GM12874 (cell line): ENCODE measurements at regions not wholly inside any gene's neighbourhood (a gene's known extent, or its start where the extent isn't known, plus 50 kb on each side); places are given as distances from the start of the nearest gene placed in this dataset.

Experiments
- TF ChIP-seq, protein P1 (sequence below): IDR thresholded peaks from 2 replicates; pipeline ENCODE4 v1.5.1; 2011; ENCODE audit warnings: low read depth, mild to moderate bottlenecking, control low read depth, low read length, moderate library complexity; ENCODE audit not compliant: insufficient read depth

DNA sequence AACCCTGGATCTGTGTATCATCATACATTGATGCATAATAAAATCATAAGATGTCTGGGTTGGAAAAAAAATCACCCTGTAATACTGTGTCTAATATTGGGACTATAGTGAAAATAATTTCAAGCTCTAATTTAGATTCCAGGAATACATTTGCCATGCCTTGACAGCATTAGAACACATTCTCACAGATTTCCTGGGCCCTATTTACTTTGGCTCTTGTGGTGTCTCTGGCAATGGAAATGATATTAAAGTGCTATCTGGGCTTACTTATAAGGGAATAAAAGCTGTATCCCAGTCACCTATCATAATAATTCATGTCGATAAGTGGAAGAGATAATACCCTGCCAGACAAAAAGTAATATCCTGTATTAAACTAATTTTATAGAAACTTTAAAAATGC is 472.0 kb downstream of the ZPLD1 start:
- TF ChIP-seq, protein P1, sequence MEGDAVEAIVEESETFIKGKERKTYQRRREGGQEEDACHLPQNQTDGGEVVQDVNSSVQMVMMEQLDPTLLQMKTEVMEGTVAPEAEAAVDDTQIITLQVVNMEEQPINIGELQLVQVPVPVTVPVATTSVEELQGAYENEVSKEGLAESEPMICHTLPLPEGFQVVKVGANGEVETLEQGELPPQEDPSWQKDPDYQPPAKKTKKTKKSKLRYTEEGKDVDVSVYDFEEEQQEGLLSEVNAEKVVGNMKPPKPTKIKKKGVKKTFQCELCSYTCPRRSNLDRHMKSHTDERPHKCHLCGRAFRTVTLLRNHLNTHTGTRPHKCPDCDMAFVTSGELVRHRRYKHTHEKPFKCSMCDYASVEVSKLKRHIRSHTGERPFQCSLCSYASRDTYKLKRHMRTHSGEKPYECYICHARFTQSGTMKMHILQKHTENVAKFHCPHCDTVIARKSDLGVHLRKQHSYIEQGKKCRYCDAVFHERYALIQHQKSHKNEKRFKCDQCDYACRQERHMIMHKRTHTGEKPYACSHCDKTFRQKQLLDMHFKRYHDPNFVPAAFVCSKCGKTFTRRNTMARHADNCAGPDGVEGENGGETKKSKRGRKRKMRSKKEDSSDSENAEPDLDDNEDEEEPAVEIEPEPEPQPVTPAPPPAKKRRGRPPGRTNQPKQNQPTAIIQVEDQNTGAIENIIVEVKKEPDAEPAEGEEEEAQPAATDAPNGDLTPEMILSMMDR: no peak

- TF ChIP-seq, protein P1: no peak
These were observed 475.1 kb downstream of the ZPLD1 start for GRCh38 chr3:102909904-102910303.

DNA sequence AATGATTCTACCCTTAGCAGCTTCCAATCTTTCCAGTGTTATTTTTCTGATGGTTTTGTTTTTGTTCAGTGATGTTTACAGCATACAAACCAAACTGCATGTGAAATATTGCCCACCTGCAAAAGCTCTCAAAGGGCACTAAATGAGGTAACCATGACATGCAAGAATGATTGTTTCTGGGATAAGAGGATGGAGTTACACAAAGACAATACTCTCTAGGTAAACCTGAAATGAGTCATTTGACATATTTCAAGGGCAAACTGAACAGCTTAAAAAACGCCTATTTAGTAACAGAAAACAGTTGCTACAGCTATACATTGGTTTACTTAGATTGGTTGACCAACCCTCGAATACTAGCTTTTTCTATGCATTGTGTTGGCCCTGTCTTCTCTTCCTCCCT is 481.7 kb downstream of the ZPLD1 start:
- TF ChIP-seq, protein P1: no peak

GRCh38 chr3:102926618-102927017 is 491.8 kb downstream of the ZPLD1 start:
- TF ChIP-seq, protein P1: no peak

- TF ChIP-seq, protein P1: no peak
These were observed 498.6 kb downstream of the ZPLD1 start for GRCh38 chr3:102933377-102933776.

- TF ChIP-seq, protein P1: no peak
These were observed 501.8 kb downstream of the ZPLD1 start for GRCh38 chr3:102936511-102937045.

GRCh38 chr3:102941786-102942185 is 507.0 kb downstream of the ZPLD1 start:
- TF ChIP-seq, protein P1: no peak

DNA sequence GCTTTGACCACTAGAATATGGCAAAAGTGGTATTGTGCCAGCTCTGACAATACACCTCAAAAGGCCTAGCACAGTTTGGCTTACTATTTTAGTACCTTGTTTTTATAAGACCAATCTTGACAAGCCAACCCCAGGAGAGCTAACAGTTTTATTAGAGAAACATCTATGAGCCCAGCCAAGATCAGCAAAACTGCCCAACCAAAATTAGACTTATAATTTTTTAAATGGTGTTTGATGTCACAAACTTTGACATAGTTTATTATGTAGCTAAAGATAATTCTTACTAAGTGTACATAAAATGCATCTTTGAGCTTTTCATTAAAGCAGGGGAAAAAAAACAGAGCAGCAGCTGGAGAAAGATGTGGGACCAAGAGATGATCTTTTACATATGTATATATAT is 537.5 kb downstream of the ZPLD1 start:
- TF ChIP-seq, protein P1: no peak
